ENCODE measurements at regions not wholly inside any gene's neighbourhood (a gene's known extent, or its start where the extent isn't known, plus 50 kb on each side); places are given as distances from the start of the nearest gene placed in this dataset.

DNA sequence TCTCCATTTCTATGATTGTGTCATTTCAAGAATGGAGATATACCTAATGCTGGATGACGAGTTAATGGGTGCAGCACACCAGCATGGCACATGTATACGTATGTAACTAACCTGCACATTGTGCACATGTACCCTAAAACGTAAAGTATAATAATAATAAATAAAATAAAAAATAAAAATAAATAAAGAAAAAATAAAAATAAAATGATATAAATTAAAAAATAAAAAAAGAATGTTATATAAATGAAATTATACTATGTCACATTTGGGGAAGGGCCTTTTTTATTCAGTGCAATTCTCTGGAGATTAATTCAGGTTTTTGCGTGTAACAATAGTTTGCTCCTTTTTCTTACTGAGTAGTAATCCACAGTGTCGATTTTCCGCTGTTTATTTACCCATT is 763.5 kb upstream of the POU3F3 start:
- TF ChIP-seq, protein P1, sequence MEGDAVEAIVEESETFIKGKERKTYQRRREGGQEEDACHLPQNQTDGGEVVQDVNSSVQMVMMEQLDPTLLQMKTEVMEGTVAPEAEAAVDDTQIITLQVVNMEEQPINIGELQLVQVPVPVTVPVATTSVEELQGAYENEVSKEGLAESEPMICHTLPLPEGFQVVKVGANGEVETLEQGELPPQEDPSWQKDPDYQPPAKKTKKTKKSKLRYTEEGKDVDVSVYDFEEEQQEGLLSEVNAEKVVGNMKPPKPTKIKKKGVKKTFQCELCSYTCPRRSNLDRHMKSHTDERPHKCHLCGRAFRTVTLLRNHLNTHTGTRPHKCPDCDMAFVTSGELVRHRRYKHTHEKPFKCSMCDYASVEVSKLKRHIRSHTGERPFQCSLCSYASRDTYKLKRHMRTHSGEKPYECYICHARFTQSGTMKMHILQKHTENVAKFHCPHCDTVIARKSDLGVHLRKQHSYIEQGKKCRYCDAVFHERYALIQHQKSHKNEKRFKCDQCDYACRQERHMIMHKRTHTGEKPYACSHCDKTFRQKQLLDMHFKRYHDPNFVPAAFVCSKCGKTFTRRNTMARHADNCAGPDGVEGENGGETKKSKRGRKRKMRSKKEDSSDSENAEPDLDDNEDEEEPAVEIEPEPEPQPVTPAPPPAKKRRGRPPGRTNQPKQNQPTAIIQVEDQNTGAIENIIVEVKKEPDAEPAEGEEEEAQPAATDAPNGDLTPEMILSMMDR (IDR thresholded peaks at IDR 0.05): no peak
- no peak for TF ChIP-seq ZFX (IDR thresholded peaks at IDR 0.05; ENCODE audit: borderline replicate concordance)

All from 22Rv1 (cell line).